GM12872 (cell line): ENCODE measurements at regions not wholly inside any gene's neighbourhood (a gene's known extent, or its start where the extent isn't known, plus 50 kb on each side); places are given as distances from the start of the nearest gene placed in this dataset.

Experiments
- CTCF ChIP-seq: IDR thresholded peaks from 3 replicates; pipeline ENCODE4 v1.5.1; 2011; ENCODE audit warnings: low read depth, mild to moderate bottlenecking, low read length, moderate library complexity; ENCODE audit not compliant: insufficient read depth

DNA sequence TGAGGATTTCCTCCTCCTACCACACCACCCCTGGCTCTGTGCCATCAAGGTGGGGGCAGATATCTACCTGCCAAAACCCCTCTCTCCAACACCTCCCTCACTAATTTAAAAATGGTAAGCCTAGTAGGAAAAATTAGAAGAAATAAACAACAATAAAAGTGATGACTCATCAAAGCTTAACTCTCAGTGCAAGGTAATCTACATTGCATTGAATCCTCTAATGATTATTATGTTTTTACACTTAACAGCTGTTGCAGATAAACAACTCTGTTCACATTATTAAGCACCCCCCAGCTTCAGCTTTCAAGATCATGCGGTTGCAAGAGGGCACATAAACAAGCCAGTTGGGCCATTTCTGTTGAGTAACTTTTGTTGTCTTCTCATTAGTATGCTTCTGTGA lies 396.1 kb upstream of the ATP11B start:
- no peak for TF ChIP-seq CTCF

- no peak for TF ChIP-seq CTCF
These were observed 393.1 kb upstream of the ATP11B start for GRCh38 chr3:182399978-182400737.

- TF ChIP-seq CTCF: no peak
These were observed 392.5 kb upstream of the ATP11B start for GRCh38 chr3:182400838-182401237.

DNA sequence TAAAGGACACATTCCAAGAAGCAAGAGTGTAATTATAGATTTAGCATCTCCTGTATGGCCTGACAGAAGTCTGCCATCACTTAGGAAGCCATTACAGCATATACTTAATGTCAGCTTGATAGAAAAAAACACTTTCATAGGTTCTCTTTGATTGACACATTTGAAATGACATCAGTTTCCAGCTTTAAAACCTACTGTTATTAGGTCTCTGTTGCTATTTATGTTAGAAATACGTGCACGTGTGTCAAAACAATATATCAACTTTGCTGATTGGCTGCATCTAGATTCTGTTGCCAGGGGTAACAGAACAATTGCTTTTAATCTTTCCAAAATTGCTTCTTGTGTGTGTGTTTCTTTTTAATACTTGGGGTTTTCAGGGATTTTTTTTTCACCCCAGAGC lies 389.3 kb upstream of the ATP11B start:
- TF ChIP-seq CTCF: no peak

DNA sequence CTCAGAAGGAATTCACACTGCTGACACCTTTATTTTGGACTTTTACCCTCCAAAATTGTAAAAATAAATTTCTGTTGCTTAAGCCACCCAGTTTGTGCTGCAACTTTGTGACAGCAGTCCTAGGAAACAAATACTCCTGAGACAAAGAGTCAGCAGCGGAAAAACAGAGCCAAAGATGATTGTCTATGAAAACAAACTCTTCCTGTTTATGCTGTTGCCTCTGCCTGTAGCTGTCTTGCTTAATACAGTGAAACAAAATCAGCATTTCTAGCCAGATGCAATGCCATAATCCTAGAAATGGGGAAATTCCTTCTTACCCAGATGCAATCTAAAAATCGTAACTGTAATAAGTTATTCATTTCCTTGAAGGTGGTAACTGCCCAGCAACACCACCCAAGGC lies 387.5 kb upstream of the ATP11B start:
- no peak for TF ChIP-seq CTCF

DNA sequence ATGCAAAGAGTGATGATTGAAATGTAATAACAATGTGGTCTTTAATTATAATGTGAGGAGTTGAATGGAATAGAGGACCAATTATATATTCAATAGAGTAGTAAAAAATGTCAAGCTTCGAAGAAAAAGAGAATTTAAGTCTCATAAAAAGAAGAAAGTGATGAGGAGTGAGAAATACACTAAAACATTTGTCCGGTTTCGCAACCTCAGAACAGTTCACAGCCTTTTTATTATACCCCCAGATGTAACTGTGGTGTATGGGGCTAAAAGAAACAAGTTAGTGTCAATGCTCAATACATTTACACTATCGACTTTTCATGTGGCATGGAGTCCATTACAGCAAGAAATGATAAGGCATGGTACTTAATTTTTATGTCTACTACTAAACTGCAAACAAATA lies 386.5 kb upstream of the ATP11B start:
- TF ChIP-seq CTCF: no peak

GRCh38 chr3:182410051-182410450 lies 383.3 kb upstream of the ATP11B start:
- no peak for TF ChIP-seq CTCF

DNA sequence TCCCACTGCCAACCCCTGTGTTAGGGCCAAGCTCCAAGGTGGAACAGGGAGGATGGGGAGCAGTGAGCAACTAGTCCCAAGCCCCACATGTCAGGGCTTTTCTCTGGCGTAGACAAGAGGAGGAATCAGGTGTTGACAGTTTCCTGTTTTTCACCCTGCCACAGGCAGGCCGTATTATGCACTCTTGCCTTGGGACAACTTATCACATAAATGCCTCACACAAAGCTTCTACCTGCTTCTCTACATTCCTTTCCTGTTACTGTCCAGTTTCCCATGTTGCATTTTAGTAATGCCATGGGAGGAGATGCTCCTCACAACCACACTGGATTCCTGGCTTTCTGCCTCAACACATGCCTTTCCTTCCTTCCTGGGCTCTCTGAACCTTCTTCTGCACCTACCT lies 381.2 kb upstream of the ATP11B start:
- TF ChIP-seq CTCF: no peak
